C1 segment of cervical spinal cord (tissue), 14 donors: ENCODE measurements at regions not wholly inside any gene's neighbourhood (a gene's known extent, or its start where the extent isn't known, plus 50 kb on each side); places are given as distances from the start of the nearest gene placed in this dataset.

Source experiments
- DNase-seq, 14 donors: peaks; one replicate each; lab custom pipeline; 2025; lab: John Stamatoyannopoulos, UW

GRCh38 chr4:147054228-147054872 lies 108.7 kb upstream of the TTC29 start:
- no peak for DNase-seq

- no peak for DNase-seq
Measured at GRCh38 chr4:147056940-147057610, 111.4 kb upstream of the TTC29 start.

- DNase-seq = no peak
Measured at GRCh38 chr4:147057611-147058190, 112.0 kb upstream of the TTC29 start.

- no peak for DNase-seq
Measured at GRCh38 chr4:147059064-147059731, 113.5 kb upstream of the TTC29 start.

- DNase-seq = peak in 1 of 14 donors; percentile 14
Measured at GRCh38 chr4:147060151-147060931, 114.7 kb upstream of the TTC29 start.

GRCh38 chr4:147064856-147065255 lies 119.2 kb upstream of the TTC29 start:
- DNase-seq = no peak

- DNase-seq = no peak
Measured at GRCh38 chr4:147068564-147068963, 122.9 kb upstream of the TTC29 start.

GRCh38 chr4:147071209-147071740 lies 125.6 kb upstream of the TTC29 start:
- DNase-seq = no peak

GRCh38 chr4:147076179-147076578 lies 130.5 kb upstream of the TTC29 start:
- no peak for DNase-seq

- no peak for DNase-seq
Measured at GRCh38 chr4:147076728-147077127, 131.1 kb upstream of the TTC29 start.

GRCh38 chr4:147078362-147078761 lies 132.7 kb upstream of the TTC29 start:
- no peak for DNase-seq

- peak in 4 of 14 donors; percentile 4 to 14 (median 10) for DNase-seq
Measured at GRCh38 chr4:147078875-147079658, 133.4 kb upstream of the TTC29 start.

- DNase-seq = no peak
Measured at GRCh38 chr4:147084861-147085260, 139.2 kb upstream of the TTC29 start.

- no peak for DNase-seq
Measured at GRCh38 chr4:147085781-147086180, 140.1 kb upstream of the TTC29 start.

GRCh38 chr4:147088146-147088545 lies 142.5 kb upstream of the TTC29 start:
- DNase-seq = no peak

GRCh38 chr4:147090486-147090885 lies 144.8 kb upstream of the TTC29 start:
- no peak for DNase-seq

- DNase-seq = no peak
Measured at GRCh38 chr4:147093206-147093605, 147.5 kb upstream of the TTC29 start.

GRCh38 chr4:147094238-147094637 lies 148.6 kb upstream of the TTC29 start:
- no peak for DNase-seq

- peak in 1 of 14 donors; percentile 8 for DNase-seq
Measured at GRCh38 chr4:147096667-147097604, 151.3 kb upstream of the TTC29 start.
